ENCODE measurements at regions not wholly inside any gene's neighbourhood (a gene's known extent, or its start where the extent isn't known, plus 50 kb on each side); places are given as distances from the start of the nearest gene placed in this dataset.

DNA sequence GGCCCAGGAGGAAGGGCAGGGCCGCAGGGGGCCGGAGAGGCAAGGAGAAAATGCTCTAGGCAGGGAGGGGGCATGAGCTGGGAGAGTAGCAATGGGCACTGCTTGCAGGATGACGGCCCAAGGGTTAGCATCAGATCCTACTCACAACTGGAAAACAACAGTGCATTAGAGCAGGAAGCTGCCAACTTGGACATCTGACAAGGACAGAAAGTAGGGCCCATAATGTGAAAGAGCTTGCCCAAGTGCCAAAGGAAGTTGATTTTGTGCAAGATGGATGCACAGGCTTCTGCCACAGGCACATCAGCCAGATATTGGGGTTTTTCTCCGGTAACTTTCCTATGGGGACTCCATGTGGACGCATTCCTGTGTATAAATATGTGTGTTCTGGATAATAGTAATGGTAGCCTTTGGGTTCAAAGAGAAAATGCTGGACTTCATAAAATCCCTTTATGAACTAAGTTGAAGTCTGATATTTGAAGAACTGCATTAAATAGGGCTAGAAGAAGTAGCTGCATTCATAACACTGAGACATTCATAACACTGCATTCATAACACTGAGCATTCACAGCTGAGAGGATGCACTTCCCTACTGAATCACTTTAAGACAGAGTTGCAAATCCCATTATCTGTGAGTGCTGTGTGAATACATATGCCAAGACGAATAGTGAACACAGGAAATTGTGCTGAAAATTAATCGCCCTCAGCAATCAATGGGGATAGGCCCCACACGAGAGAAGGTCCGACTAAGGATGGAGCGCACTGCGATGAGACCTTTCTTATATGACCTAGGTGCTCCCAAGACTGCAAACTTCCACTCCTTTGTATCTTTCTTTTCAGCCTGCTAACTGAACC is 235.6 kb upstream of the PRDM1 start:
- no peak for DNase-seq (ENCODE audit: low read depth)

DNA sequence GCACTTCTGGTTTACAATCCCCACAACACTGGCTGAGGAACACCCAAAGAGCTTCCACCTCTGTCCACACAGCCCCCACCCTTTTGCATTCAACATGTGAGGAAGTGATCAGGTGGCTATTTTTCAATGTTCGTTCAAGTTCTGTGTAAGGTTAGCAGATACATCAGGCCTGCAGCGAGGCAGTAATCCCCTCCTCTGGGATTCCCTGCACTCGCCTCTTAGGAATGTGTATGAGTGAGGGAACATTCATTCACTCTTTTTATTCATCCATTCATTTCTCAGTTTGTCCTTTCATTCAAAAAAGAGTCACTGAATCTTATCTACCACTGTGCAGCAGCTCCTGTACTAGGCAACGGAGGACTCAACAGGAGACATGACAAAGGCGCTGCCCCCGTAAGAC is 236.4 kb upstream of the PRDM1 start:
- DNase-seq (ENCODE audit: low read depth) = no peak

DNA sequence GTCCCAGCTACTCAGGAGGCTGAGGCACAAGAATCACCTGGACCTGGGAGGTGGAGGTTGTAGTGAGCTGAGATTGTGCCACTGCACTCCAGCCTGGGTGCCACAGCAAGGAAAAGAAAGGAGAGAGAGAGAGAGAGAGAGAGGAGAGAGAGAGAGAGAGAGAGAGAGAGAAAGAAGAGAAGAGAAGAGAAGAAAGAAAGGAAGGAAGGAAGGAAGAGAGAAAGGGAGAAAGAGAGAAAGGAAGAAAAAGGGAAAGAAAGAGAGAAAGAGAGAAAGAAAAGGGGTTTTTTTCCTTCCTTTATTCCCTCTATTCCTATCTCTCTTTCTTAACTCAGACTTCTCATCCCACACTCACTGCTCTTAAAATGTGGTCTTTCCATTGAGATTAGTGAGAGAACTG is 238.7 kb upstream of the PRDM1 start:
- no peak for DNase-seq (ENCODE audit: low read depth)

DNA sequence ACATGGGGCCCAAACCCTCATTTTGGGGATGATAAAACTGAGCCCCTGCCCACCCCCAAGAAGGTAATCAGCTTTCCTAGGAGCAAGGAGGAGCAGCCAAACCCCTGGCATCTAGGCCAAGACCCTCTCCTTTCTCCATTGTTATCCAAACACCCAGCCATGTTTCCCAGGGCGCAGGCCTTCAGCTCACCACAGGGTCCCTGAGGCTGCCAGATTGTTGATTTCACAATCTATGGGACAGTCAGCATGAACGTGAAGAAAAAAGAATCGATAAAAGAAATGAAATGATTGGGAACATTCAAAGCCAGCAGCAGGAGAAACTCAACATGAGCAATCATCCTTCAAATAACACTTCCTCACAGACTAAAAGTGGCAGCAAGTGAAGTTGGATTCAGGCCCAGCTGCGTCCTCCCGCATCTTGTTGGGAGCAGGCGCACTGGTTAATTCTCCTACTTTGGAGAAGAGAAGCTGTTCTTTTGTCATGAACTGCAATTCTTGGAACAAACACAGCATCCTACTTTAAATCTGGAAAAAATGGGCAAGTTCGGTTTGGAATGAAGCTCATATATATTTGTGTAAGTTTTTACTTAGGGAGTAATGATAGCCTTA is 241.8 kb upstream of the PRDM1 start:
- DNase-seq (ENCODE audit: low read depth) = no peak

DNA sequence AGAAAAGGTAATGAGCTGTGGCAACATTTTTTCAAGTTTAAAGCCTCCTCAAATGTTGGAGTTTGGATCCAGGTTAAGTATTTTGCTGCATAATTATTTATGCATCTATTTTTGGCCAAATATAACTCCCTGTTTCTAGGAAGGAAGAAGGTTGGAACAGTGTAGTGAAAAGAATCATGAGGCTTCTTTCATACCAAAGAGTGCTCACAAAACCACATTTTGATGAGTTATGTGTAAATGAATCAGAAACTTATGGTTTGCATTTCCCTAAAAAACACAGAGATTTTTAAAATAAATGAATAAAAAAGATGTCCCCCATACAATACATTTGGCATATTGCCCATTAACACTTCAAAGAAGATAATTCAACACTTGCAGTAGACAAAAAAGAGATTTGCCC is 246.9 kb upstream of the PRDM1 start:
- no peak for DNase-seq (ENCODE audit: low read depth)

DNA sequence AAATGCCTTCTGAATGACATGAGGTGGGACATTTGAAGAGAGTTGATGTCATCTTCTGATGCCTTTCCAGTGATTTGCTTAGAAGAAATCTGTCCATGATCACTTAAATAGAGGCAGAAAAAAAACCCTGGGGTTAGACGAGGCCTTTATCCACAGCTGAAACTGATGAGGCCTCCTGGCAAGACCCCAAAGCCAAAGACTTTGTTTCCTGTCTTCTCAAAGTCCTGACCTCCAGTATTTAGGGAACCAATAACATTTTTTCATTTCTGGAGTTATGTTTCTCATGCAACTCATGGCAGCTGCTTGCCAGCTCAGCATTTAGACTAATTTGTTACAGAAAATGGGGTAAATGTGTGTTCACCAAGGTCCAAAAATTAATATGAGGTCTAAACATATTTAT is 248.0 kb upstream of the PRDM1 start:
- peak; percentile 70 for DNase-seq (ENCODE audit: low read depth)

DNA sequence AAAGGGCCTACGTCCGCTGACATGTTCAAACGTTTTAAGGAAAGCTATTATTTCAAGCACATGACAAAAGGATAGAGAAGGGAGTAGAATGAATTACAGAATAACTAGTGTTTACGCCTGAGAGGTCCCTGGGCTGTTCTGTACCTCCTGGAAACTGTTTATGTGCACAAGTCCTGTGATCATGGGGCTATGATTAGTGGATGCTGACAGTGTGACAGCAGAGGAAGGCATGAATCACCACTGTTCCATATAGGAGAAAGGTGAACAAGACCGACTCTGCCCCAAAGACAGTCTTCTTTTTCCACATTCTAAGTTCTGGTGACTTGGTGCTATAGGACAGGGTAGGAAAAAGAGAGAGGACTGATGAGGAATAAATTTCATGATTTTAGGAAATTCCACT is 249.2 kb upstream of the PRDM1 start:
- no peak for DNase-seq (ENCODE audit: low read depth)

DNA sequence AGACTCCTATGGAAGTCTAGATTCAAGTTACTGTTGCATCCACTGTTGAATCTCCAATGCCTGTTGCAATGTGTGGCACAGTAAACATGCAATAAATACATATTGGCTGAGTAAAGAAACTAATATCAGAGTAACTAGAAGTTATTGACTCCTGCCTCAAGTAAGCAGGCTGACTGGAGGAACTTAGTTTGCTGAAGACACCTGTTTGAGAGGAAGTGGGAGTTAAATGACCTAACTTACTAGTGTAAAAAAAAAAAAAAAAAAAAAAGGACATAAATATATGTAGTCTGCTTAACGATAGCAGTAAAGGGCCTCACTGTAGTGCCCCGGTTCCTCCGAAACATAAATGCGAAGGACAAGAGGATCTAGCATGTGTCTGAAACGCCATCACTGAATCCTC is 249.8 kb upstream of the PRDM1 start:
- no peak for DNase-seq (ENCODE audit: low read depth)

DNA sequence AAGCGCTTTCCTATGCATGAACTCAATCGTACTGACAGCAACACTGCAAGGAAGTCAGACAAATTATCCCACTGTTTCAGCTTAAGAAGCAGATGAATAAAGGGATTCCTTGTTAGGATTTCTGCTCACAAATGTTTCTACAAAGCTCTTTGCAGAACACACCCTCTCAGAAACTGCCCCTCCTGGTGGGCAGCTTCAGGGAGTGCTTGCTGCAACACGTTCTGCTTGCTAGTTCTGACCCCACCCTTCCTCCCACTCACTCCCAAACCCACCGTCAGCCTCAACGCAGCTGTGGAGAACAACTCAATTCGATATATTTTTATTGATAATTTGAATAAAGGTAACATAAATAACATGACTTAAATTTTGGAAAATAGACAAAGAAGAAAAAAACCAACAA is 250.8 kb upstream of the PRDM1 start:
- DNase-seq (ENCODE audit: low read depth) = no peak

DNA sequence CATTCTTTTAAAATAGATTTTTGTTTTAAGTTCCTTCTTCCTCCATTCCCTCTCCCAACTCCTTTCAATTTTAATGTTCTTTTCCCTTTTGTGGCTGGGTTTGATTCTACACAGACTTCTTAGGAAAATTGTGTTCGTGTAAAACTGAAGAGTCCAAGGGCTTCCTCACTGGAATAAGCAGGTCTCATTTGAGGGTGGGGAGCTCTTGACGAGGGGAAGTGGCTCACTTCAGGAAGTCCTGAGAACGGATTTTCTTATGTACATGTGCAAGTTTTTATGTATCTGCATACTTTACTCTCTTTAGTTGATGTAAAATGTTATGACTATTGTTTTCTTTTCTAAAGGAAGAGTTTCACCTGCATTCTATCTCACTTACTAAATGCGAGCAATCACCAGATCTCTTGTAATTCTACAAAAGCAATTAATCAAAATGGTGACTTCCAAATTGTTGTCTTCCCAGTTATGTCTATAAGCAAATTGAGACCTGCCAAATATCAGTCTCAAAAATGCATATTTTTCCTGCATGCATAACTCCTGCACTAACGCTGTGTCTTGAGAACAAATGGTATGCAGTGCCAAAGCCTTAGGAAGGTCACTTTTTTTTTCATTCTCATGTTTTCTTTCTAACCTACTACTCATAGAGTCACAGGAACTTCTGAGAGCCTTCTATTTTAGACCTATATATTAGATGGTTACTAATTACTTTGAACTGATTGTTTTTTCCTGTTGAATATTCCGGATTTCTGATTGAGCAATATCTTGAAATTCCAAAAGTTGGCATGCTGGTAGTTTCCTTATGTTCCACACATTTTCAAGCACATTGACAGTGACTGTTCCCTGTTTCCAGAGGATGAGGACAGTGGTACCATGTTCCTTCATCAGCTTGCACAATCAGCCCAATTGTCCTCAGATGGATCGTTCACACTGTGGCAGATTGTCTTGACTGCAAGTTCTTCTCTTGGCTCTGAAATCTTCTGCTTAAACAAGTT is 251.9 kb upstream of the PRDM1 start:
- DNase-seq (ENCODE audit: low read depth) = no peak

DNA sequence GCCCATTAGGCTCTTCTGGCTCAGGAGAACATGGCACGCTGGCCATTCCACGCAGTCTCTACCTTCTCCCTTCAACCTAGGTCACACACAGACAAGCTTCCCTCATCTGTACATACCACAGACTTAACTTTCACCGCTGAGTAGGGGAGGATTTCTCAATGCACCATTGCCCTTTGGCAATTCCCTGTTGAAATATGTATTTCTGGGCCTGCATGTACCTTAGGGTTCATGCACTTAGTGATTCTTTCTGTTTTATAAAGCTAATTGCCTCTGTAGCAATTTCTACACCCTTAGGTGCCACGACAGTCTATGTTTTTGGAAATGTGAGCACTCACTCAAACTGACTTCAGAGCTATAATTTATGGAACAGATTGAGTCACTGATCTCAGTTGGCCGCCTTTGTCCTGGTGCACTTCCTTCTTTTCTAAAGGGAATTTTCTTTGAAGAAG is 253.8 kb upstream of the PRDM1 start:
- no peak for DNase-seq (ENCODE audit: low read depth)

DNA sequence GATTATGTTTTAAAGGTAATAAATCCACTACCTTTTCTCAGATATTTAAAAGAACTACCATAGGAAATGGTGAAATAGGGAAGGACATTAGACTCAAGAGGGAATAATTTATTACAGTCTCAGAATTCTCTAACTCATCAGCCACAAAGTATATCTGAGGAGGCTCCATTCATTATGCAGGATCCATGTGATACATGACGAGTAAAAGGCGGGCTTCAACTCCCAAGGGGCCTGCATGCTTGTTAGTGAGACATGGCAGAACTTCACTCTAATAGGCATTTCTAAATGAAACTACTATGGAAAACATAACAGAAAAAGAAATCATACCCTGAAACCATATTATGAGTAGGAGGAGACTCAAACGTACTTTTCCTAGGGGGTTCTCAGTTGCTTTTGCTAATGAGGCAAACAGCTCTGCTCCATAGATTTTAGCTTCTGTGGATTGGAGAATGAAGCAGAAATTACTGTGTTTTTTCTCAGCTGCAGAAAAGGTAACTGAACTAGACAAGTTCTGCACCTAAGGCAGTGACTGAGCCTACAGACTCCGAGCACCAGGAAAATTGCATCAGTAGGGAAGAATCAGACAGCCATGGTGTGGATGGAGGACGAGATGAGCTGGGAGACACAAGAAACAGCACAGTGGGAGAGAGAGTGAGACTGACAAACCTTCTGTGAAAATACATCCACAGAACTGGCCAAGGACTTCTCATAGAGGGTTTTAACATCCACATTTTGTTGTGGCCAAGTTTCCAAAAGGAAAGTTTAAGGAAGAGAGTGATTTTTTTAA is 254.6 kb upstream of the PRDM1 start:
- DNase-seq (ENCODE audit: low read depth) = no peak

DNA sequence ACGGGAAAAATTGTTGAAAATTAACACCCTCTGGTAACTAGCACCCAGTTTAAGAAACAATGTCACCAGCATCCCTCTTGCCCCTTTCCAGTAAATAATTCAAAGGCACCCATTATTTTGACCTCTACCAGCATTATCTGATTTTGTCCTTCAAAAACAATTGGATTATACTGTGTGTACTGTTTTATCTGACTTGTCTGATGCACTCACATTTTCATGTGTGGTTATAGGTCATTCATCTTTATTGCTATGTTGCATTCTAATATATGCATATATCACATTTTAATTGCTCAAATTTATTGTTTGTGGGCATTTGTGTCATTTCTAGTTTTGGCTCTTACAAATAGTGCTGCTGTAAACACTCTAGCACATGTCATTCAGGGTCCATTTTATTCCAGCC is 260.9 kb upstream of the PRDM1 start:
- DNase-seq (ENCODE audit: low read depth) = no peak

DNA sequence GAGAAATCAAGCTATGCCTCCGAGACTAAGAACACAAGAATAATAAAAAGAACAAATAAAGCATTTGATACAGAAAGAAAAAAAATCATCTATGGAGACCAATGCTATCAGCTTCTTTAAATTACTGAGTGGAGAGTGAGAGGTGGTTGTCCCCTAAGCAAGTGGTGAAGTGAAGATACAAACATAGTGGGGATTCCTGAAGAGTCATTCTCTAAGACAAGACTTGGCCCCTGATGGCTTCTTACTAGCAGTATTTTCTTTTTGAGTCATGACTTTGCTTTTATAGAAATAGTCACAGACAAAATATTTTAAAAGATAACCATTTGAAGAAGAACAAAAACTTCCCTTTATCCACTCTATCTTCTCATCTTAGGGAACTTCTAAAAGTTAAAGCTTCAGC is 261.4 kb upstream of the PRDM1 start:
- no peak for DNase-seq (ENCODE audit: low read depth)

DNA sequence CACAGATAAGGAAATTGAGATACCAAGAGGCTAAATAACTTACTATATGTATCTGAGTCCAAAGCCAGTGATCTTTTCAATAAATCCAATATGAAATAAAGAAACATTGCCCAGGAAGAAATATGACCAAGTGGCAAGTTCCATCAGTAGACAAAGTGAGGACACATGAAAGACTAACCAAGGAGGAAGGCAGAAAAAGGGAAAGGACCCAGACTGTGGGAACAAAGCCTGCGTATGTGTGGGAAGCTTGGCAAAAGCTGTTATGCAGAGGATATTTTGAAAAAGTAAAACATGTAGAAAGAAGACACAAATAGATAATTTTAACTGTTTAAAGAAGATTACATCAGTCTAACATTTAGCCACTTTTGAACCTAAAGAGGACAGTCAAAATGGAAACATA is 264.4 kb upstream of the PRDM1 start:
- no peak for DNase-seq (ENCODE audit: low read depth)

DNA sequence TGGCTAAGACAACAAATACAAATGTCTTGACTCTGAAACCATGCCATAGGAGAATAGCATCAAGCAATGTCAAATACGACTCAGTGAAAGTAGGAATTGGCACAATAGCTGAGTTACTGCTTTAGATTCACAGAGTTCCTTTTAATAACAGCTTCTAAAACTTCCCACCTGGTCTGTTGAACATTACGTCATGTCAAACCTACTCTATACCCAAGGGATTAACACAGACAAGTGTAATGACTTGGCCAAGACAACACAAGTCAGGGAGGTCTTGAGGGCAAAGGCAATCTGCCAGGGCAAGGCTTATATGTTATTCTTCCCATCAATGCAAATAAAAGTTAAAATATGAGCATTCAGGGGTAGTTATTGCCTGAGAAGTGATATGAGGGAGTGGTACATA is 265.1 kb upstream of the PRDM1 start:
- no peak for DNase-seq (ENCODE audit: low read depth)

DNA sequence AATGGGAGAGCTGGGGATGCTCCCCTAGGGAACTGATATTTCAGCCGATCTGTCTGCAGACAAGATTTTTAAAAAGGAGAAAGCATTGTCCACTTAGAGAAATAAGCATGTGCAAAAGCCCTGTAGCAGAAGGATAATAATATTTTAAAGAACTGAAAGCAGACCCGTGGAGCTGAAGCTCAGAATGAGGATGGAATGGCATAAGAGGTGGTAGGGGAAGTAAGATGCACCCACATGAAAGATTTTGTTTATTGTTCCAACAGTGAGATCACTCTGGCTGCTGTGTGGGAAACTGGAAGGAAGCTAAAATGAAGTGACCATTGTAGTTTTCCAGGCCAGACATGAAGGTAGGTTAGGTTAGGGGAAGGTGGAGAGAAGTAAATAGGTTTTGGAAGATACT is 266.4 kb upstream of the PRDM1 start:
- DNase-seq (ENCODE audit: low read depth) = no peak

DNA sequence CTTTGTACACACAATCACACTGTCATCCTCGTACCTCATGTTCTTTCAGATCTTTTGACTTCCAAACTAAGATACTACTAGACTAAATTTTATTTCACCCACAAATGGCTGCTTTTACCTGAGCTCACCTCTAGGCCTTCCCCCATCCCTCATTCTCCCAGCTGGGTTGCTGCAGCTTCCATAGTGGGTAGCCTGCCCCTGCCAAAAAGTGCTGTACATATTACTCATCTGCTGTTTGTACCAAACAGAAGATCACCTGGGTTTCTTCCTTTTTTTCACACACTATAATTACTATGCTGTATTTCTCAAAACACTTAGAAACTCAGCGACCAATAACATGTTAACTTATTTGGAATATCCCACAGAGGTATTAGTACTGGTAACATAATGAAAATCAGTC is 267.6 kb upstream of the PRDM1 start:
- no peak for DNase-seq (ENCODE audit: low read depth)

DNA sequence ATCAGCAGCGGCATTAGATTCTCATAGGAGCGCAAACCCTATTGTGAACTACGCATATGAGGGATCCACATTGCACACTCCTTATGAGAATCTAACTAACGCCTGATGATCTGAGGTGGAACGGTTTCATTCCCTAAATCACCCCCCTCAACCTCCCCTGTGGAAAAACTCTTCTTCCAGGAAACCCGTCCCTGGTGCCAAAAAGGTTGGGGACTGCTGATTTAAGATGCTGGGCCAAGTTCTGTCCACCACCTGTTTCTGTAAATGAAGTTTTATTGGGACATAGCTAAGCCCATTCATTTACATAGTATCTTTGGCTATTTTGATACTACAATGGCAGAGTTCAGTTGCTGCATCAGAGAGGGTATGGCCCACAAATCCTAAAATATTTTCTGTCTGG is 268.2 kb upstream of the PRDM1 start:
- no peak for DNase-seq (ENCODE audit: low read depth)

DNA sequence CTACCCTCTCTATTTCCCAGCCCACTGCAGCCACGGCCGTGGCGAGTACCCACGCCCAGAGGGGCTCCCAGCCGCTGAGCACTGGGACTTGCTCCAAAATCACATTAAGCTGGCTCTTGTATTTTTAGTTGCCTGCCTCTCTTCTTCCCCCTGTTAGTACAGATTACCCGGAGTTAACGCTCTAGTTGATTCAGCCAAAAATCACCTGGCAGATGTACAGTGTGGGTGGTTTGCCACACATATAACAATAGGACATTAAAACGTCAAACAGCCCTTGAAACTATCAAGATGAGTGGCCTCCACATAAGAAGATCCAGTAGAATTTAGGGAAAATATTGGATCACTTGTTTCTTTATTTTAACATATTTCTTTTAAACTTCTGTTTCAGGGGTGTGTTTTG is 268.8 kb upstream of the PRDM1 start:
- no peak for DNase-seq (ENCODE audit: low read depth)

DNA sequence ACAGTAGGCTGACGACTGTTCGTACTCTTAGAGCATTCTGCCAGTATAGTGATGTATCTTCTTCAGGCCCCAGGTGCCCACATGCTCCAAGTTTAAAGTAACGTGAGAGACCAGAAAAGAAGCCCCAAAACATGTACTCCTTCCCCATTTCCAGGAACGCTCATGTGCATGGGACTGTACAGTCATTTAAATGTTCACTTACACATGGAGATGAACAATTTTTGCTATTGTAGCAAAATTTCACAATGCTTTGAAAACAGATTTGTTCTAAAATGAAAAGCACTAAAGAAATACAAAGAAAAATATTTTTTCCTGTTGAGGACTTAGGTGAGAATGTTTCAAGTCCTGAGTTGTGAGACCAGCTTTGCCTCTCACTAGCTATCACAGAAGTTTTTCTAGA is 269.3 kb upstream of the PRDM1 start:
- no peak for DNase-seq (ENCODE audit: low read depth)
